GM12878 (cell line): ENCODE measurements at regions not wholly inside any gene's neighbourhood (a gene's known extent, or its start where the extent isn't known, plus 50 kb on each side); places are given as distances from the start of the nearest gene placed in this dataset.

ENCODE experiments used
- ATAC-seq: fragments of 200-7000 bp; cut with Tn5 transposase; 3 replicates; pipeline ENCODE4 v1.9.1; 2020; ENCODE audit warnings: mild to moderate bottlenecking, moderate library complexity
- BruUV-seq: library from RNA; stranded (reverse); fragments of 400-500 nt; replicated peaks from 2 replicates; lab custom pipeline; 2021; lab: Mats Ljungman, UMichigan
- CTCF ChIA-PET: fragments of 300-600 bp; sonication (Branson Sonifier 250); formaldehyde crosslinking; extraction: SDS; loops from one replicate; lab custom pipeline; 2021; ENCODE audit warnings: inconsistent platforms; lab: Yijun Ruan, JAX
- POLR2A ChIA-PET: fragments of 350-600 bp; formaldehyde crosslinking; extraction: SDS; loops from one replicate; lab custom pipeline; 2021; ENCODE audit warnings: inconsistent platforms; lab: Charles Lee
- RAD21 ChIA-PET: fragments of 300-600 bp; sonication (Branson Sonifier 250); formaldehyde crosslinking; loops from one replicate; lab custom pipeline; 2023; ENCODE audit warnings: antibody characterized with exemption; ENCODE audit not compliant: unreplicated experiment; lab: Charles Lee
- SMC1A ChIA-PET: fragments of 300-600 bp; sonication (Branson Sonifier 250); formaldehyde crosslinking; loops from one replicate; lab custom pipeline; 2023; ENCODE audit not compliant: unreplicated experiment, uncharacterized antibody; lab: Charles Lee
- DNase-seq: peaks from one replicate; pipeline ENCODE4 v3.0.0-alpha.2; 2011; ENCODE audit warnings: low read depth, low spot score
- FAIRE-seq: peaks from 3 replicates; lab custom pipeline; 2011; peaks lifted over from hg19 to GRCh38; lab: Jason Lieb, UNC
- H2AFZ ChIP-seq: 2 replicates; pipeline ENCODE4 v1.6.0; 2011; ENCODE audit warnings: low read depth, low read length, control low read depth; ENCODE audit not compliant: control insufficient read depth
- H3K27ac ChIP-seq: 2 replicates; pipeline ENCODE4 v1.5.1; 2011; ENCODE audit warnings: control low read depth; ENCODE audit not compliant: control insufficient read depth, insufficient read depth
- H3K27me3 ChIP-seq, 2 experiments: replicated peaks in 1 of 2; 2 replicates each; pipeline versions ENCODE4 v1.6.0 to v1.6.1; 2011; ENCODE audit warnings: low read length in 1 of 2; ENCODE audit not compliant: control insufficient read depth in 2 of 2, insufficient read depth in 2 of 2
- H3K36me3 ChIP-seq, 2 experiments: 2 replicates each; pipeline ENCODE4 v1.5.1; 2011; ENCODE audit warnings: low read length in 1 of 2; ENCODE audit not compliant: control insufficient read depth in 2 of 2, insufficient read depth in 2 of 2
- H3K4me1 ChIP-seq: 2 replicates; pipeline ENCODE4 v1.6.1; 2011; ENCODE audit warnings: mild to moderate bottlenecking, low read length, moderate library complexity, mixed read lengths; ENCODE audit not compliant: control insufficient read depth, insufficient read depth
- H3K4me2 ChIP-seq: 2 replicates; pipeline ENCODE4 v1.6.0; 2011; ENCODE audit warnings: control low read depth; ENCODE audit not compliant: control insufficient read depth, insufficient read depth
- H3K4me3 ChIP-seq: fragments of 200-600 bp; sonication (generic); 2 replicates; pipeline ENCODE4 v1.5.1; 2016
- H3K79me2 ChIP-seq: 2 replicates; pipeline ENCODE4 v1.6.0; 2011; ENCODE audit warnings: low read length; ENCODE audit not compliant: control insufficient read depth, insufficient read depth
- H3K9ac ChIP-seq: 2 replicates; pipeline ENCODE4 v1.8.0; 2011; ENCODE audit warnings: low read length, control low read depth, mixed read lengths; ENCODE audit not compliant: control insufficient read depth, insufficient read depth
- H3K9me3 ChIP-seq: replicated peaks from 3 replicates; pipeline ENCODE4 v1.5.1; 2011; ENCODE audit warnings: mild to moderate bottlenecking, low read length; ENCODE audit not compliant: control insufficient read depth, insufficient read depth
- H4K20me1 ChIP-seq: 2 replicates; pipeline ENCODE4 v1.6.0; 2011; ENCODE audit not compliant: control insufficient read depth, insufficient read depth
- BHLHE40 ChIP-seq, 2 experiments: fragments of 450-650 bp in 1 of 2; IDR thresholded peaks; 2 replicates each; pipeline ENCODE4 v1.6.1; 2011 to 2017; ENCODE audit warnings: low read depth in 2 of 2, borderline replicate concordance in 1 of 2, improper control_type of control experiment in 1 of 2, low read length in 1 of 2, mild to moderate bottlenecking in 1 of 2
- BRCA1 ChIP-seq: IDR thresholded peaks from 2 replicates; pipeline ENCODE4 v1.6.1; 2011; ENCODE audit warnings: low read depth, low read length, improper control_type of control experiment
- CBFB ChIP-seq: IDR thresholded peaks from 2 replicates; pipeline ENCODE4 v1.6.1; 2016; ENCODE audit warnings: antibody characterized with exemption, low read depth
- E2F4 ChIP-seq: IDR thresholded peaks from 2 replicates; pipeline ENCODE4 v1.6.1; 2012; ENCODE audit warnings: low read depth, low read length, improper control_type of control experiment
- EZH2 ChIP-seq: IDR thresholded peaks from 2 replicates; pipeline ENCODE4 v1.6.1; 2012; ENCODE audit warnings: low read depth, mild to moderate bottlenecking, control low read depth, inconsistent platforms, low read length, borderline replicate concordance; ENCODE audit not compliant: control insufficient read depth
- SMC3 ChIP-seq: IDR thresholded peaks from 2 replicates; pipeline ENCODE4 v1.6.1; 2011; ENCODE audit warnings: low read length, improper control_type of control experiment, borderline replicate concordance
- SUPT20H ChIP-seq: IDR thresholded peaks from 2 replicates; pipeline ENCODE4 v1.6.1; 2011; ENCODE audit warnings: low read depth, mild to moderate bottlenecking, low read length, moderate library complexity, borderline replicate concordance; ENCODE audit not compliant: control insufficient read depth
- ZBTB33 ChIP-seq: fragments of 450-650 bp; IDR thresholded peaks from 2 replicates; pipeline ENCODE4 v1.6.1; 2017; ENCODE audit warnings: mild to moderate bottlenecking
- ZBTB4 ChIP-seq: fragments of 450-650 bp; formaldehyde crosslinking; IDR thresholded peaks from 2 replicates; pipeline ENCODE4 v1.4.0; 2022; ENCODE audit warnings: mild to moderate bottlenecking, moderate library complexity
- ZNF274 ChIP-seq: IDR thresholded peaks from one replicate; pipeline ENCODE4 v1.8.0; 2011; ENCODE audit not compliant: insufficient read length, insufficient read depth
- ZNF687 ChIP-seq: fragments of 450-650 bp; IDR thresholded peaks from 2 replicates; pipeline ENCODE4 v1.6.1; 2017; ENCODE audit warnings: mild to moderate bottlenecking, moderate library complexity
- WGBS: methylation state at CpG from one replicate; pipeline ENCODE4 v1.1.6; 2016; ENCODE audit warnings: low lambda C conversion rate; ENCODE audit not compliant: insufficient replicate concordance, insufficient coverage; ENCODE audit errors: missing lambda C conversion rate; 5-methylcytosine and 5-hydroxymethylcytosine counted together
- in situ Hi-C: fragments of 300-500 bp; cut with MboI; formaldehyde crosslinking; loops from 9 replicates; pipeline ENCODE4 v1.14.3; 2018; ENCODE audit warnings: mixed read lengths
- intact Hi-C: fragments of 100-400 bp; cut with micrococcal nuclease; formaldehyde crosslinking; loops from one replicate; pipeline ENCODE4 v1.14.2; 2022; ENCODE audit not compliant: unreplicated experiment

- H3K9me3 ChIP-seq = no peaks in the 10 kb centered on the region
- intact Hi-C loops = no loop called here
- H3K36me3 ChIP-seq = no peaks in the 10 kb centered on the region
- in situ Hi-C loops = no loop called here
- no peak overlapping the region for H3K27ac ChIP-seq
- DNase-seq (no peak), ATAC-seq (no peak), FAIRE-seq (no peak)
- CTCF ChIA-PET = interaction anchor here (0.6 to 1.3 kb wide), 2 partner anchors 10 to 19 kb away, joined by 3 read pairs; no protein-coding TSS in a partner anchor
- H2AFZ ChIP-seq = no peak overlapping the region
- H4K20me1 ChIP-seq = no peaks in the 10 kb centered on the region
- no TSS peak for BruUV-seq
- no peaks in the 10 kb centered on the region for H3K27me3 ChIP-seq
- no peak overlapping the region for H3K4me3 ChIP-seq
- no peaks in the 10 kb centered on the region for H3K79me2 ChIP-seq
- 35% methylated on average over 3 of the region's 3 CpGs for WGBS
- no peaks in the 10 kb centered on the region for H3K4me1 ChIP-seq
- no peak overlapping the region for H3K4me2 ChIP-seq
- POLR2A ChIA-PET = no interaction called here
- SMC1A ChIA-PET = interaction anchor here (1.1 to 1.5 kb wide), 3 partner anchors 111 to 694 kb away, joined by 3 to 5 read pairs (median 3); no protein-coding TSS in a partner anchor
- RAD21 ChIA-PET = no interaction called here
- H3K9ac ChIP-seq = no peak overlapping the region
- no peak for TF ChIP-seq ZBTB4 (CRISPR knock-in tag)
- TF ChIP-seq ZNF274 = no peak
- TF ChIP-seq BHLHE40 (IDR thresholded peaks at IDR 0.05; ENCODE audit: borderline replicate concordance in 1 of 2, low read depth in 2 of 2, low read length in 1 of 2) = no peak
- no peak for TF ChIP-seq BRCA1
- no peak for TF ChIP-seq CBFB
- TF ChIP-seq SMC3 = no peak
- TF ChIP-seq ZBTB33 = no peak
- no peak for TF ChIP-seq SUPT20H
- no peak for TF ChIP-seq E2F4
- TF ChIP-seq ZNF687 = no peak
- TF ChIP-seq EZH2 = no peak
These were observed 105.3 kb upstream of the ACVR2A start for GRCh38 chr2:147739508-147739907.
